ENCODE measurements at regions not wholly inside any gene's neighbourhood (a gene's known extent, or its start where the extent isn't known, plus 50 kb on each side); places are given as distances from the start of the nearest gene placed in this dataset.

DNA sequence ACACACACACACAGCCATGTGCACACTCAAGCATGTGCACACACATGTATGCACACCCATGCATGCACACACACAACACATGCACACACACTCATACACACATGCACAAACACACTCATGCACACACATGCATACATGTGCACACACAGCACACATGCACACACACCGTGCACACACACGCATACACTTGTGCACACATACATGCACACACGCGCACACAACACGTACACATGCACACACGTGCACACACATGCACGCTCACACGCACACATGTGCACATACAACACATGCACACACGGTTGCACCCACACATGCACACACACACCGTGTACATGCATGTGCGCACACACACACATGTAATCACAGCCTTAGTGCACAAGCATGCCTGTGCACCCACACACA is 230.4 kb upstream of the GSE1 start:
- in situ Hi-C loops (cut with HindIII; ENCODE audit: low sequenced_read_pairs) = no loop called here

DNA sequence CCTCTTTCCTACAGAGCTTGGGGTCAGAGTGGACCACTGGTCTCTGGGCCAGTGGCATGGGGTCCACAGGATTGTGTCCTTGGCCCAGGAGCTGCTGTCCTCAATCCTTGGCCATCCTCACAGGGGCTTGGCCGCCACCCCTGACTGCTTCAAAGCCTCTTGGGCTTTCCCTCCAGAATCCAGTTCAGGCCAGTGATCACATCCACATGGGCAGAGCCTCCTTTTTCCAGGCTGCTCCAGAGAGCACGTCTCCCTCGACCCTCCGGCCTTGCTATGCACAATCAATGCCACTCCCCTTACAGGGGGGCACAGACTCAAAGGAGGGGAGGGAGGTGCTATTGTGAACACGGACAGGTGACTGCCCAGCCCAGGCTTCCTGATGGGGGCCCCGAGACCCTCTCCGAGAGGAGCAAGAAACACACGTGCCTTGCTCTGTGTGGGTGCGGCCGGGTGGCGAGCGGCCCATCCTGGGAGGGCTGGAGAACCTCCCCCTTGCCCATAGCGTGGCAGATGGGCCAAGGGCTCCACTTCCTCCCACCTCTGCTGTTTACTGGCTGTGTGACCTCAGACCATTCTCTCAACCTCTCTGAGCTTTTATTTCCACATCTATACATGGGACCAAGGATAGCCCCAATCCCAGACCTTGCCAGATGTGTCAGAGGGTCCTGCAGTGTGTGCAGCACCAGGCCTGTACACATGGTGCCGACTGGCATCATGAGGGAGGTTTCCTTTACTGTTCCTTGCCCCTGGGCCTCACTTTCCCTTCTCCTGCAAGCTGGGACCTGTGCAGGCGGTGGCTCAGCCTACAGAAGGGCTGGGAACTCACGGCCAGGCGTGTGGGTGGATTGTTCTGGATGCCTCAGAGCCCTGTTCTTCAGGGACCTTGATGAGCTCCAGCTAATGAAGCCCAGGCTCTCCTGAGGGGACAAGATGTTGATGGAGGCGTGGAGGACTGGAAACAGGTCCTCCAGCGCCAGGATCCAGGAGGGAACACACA is 229.0 kb upstream of the GSE1 start:
- in situ Hi-C loops (cut with HindIII; ENCODE audit: low sequenced_read_pairs) = no loop called here

DNA sequence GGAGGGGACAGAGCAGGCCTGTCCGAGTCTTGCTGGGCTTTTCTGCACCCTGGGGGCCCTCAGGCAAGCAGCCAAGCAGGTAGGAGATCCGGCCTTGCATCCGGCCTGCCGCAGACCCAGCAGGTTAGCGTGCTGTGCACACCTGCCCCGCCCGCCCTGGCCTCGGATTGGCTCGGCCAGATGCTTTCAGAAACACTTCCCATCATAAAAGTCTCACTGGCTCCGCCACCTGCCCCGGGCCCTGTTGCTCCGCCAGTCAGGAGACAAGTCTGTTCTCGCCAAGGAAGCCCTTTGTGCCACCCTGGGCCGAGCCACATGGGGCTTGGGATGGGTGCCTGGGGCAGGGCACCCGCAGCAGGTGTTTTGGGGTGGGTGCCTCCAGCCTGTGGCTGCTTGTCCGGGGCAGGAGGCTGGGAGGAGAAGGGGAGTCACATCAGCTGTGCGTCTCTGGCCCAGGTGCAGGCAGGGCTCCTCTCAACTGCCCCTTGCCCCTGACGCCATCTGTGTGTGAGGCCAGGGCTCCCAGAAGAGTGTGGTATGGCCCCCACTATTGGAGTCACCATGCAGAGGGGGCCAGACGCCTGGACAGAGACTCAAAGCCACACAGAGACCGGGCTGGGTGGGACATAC is 228.2 kb upstream of the GSE1 start:
- in situ Hi-C loops (cut with HindIII; ENCODE audit: low sequenced_read_pairs) = loop anchor here (5.0 kb wide), 1 partner anchor 53 kb away; no protein-coding TSS in a partner anchor

GRCh38 chr16:85385463-85386331 is 227.4 kb upstream of the GSE1 start:
- in situ Hi-C loops (cut with HindIII; ENCODE audit: low sequenced_read_pairs) = loop anchor here (5.0 kb wide), 1 partner anchor 53 kb away; no protein-coding TSS in a partner anchor

GRCh38 chr16:85386467-85387170 is 226.5 kb upstream of the GSE1 start:
- in situ Hi-C loops (cut with HindIII; ENCODE audit: low sequenced_read_pairs) = loop anchor here (5.0 kb wide), 1 partner anchor 54 kb away; no protein-coding TSS in a partner anchor

- in situ Hi-C loops (cut with HindIII; ENCODE audit: low sequenced_read_pairs) = loop anchor here (5.0 kb wide), 1 partner anchor 55 kb away; no protein-coding TSS in a partner anchor
These were observed 226.0 kb upstream of the GSE1 start for GRCh38 chr16:85387171-85387507.

GRCh38 chr16:85387731-85388295 is 225.3 kb upstream of the GSE1 start:
- in situ Hi-C loops (cut with HindIII; ENCODE audit: low sequenced_read_pairs) = loop anchor here (5.0 kb wide), 1 partner anchor 56 kb away; no protein-coding TSS in a partner anchor

- in situ Hi-C loops (cut with HindIII; ENCODE audit: low sequenced_read_pairs) = loop anchor here (5.0 kb wide), 1 partner anchor 58 kb away; no protein-coding TSS in a partner anchor
These were observed 223.2 kb upstream of the GSE1 start for GRCh38 chr16:85389679-85390470.

DNA sequence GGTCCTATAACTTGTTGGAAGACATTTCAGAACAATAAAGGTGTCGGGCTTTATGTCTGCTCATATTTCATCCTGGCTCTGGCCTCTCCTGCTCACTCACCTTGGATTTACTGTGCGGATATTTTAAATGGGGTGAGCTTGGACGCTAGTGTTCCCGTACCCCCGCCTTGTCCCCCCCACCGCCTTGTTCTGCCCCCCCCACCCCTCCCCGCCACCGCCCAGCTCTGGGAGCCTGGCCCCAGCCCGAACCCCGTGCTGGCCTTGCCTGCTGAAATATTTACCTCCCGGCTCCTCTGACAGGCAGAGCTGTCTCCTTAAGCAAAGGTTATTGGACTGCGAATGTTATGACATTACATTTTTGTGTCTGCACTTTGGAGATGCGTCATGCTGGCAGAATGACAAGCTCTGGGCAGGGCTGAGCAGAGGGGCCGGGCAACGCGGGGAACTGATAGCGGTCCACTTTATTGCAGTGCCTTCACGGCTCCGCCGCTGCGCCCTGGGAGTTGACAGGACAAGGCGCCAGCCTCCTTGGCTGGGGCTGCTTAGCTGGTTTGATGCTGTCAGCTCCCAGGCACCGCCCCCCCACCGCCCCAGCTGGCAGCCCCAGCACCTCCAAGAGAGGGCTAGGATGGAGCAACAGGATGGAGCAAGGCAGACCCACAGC is 222.5 kb upstream of the GSE1 start:
- in situ Hi-C loops (cut with HindIII; ENCODE audit: low sequenced_read_pairs) = no loop called here

DNA sequence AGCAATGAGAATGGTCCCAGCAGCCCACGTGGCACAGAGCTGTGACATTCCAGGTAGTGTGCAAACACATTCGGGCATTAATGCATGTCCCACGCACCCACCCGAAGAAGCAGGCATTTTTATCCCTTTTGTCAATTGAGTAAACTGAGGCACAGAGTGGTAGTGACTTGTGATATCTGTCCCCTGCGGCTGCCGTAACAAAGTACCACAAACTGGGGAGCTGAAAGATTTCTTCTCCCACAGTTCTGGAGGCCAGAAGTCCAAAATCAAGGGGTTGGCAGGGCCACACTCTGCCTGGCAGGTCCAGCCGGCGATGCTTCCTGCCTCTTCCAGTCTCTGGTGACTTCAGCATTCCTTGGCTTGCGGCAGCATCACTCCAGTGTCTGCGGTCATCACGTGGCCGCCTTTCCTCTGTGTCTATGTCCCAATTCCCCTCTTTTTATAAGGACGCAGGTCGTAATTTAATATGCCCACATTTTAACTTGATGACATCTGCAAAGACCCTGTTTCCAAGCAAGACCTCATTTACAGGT is 221.9 kb upstream of the GSE1 start:
- in situ Hi-C loops (cut with HindIII; ENCODE audit: low sequenced_read_pairs) = no loop called here

DNA sequence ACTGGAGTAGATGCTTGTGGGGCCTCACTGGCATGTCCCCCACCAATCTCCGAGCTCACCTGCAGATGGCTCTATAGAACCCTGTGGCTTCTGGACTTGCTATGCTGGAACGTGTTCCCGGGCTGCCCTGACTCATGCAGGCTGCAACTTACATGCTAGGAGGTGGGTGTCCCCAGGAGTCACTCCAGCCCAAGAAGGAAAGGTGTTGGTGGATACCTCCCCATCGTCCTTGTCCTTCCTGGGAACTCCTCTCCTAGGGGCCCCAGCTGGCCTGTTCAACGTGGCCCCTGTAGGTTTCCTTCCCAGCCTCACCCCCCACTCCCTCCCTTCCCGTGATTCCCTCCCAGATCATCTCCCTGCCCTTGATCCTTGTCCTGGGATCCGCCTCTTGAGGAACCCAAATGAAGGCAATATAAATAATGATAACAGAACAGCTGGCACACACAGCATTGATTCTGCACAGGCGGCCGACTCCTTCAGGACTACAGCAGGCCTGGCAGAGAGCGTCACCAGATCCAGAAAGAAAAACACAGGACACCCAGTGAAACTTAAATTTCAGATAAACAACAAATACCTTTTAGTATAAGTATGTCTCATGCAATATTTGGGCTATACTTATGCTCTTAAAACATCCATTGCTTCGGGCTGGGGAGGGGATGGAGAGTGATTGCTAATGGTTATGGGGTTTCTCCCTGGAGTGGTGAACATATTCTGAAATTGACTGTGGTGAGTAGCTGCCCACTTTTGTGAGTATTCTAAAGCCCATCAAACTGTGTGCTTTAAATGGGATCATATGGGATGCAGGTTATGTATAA is 221.1 kb upstream of the GSE1 start:
- in situ Hi-C loops (cut with HindIII; ENCODE audit: low sequenced_read_pairs) = no loop called here

DNA sequence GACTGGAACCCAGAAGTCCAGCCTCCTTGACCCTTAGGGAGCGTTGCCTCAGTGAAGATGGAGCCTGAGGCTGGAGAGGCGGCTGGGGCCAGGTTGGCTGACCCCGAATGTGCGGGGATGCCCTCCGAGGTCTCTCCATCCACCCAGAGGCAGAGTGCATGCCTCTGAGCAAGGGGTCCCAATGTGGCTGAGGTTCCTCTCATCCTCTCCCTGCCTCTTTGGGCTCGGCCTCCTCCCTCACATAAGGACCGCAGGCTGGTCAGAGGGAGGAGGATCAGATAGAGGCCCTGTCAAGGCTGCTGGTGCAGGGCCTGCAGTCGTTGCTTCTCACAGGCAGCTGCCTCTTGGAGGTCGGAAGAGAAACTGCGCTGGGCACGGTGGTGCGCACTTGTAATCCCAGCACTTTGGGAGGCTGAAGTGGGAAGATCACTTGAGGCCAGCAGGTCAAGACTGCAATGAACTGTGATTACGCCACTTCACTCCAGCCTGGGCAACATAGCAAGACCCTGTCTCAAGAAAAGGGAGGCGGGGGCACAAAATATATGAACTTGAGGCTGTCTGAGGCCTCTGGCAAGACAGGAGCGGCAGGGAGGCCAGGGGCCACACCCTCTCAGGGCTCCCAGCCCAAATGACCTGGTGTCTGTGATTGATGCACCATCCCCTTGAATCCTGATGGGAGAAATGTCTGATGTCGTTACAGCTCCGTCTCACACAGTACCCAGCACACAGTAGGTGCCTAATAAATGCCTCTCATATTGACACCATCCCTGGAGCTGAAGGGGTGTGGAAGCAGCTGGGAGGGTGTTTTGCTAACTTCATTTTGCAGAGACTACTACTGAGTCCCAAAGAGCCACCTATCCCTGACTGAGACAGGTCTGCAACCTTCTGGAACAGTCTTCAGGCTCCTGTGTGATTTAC is 220.1 kb upstream of the GSE1 start:
- in situ Hi-C loops (cut with HindIII; ENCODE audit: low sequenced_read_pairs) = no loop called here

DNA sequence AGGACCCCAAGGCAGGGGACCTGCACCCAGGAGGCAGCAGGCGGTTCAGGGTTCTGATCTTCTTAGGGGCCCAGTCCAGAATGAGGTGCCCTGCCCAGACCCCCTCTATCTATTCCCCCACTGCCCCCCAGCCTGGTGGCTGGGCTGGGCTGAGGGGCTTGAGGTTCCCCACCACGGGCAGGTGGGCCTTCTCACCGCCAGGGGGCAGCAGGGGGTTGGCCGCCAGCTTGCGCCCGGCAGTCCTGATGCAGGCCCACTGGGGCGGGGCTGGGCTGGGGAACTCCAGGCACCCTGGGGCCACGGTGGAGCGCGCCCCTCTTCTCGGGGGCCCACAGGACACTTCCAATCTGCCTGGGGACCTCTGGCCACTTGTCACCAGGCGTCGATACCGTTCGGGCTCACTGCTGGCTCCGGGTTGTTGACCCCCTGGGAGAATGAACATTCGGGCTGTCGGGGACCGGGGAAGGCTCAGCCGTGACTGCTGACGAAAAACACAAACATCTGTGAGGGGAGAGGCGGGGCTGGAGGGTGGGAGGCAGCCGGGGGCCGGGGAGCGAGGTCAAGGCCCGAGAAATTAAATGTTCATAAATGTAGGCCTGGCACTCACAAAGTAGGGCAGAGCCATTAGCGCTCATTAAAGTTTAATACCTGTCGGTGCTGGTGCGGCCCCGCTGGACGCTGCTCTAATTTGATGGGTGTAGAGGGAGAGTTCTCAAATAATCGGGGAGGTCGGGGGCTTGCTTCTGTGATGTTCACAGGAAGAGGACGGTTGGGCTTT is 219.3 kb upstream of the GSE1 start:
- in situ Hi-C loops (cut with HindIII; ENCODE audit: low sequenced_read_pairs) = no loop called here

GRCh38 chr16:85394456-85395206 is 218.5 kb upstream of the GSE1 start:
- in situ Hi-C loops (cut with HindIII; ENCODE audit: low sequenced_read_pairs) = loop anchor here (5.0 kb wide), 1 partner anchor 63 kb away; no protein-coding TSS in a partner anchor

All from endothelial cell of hepatic sinusoid (primary cell).